ENCODE measurements at regions not wholly inside any gene's neighbourhood (a gene's known extent, or its start where the extent isn't known, plus 50 kb on each side); places are given as distances from the start of the nearest gene placed in this dataset.
"Not testable (repeated sequence)": the region's sequence is repeated elsewhere in the genome, so short reads cannot be mapped to it uniquely, and the experiment has no call there.

DNA sequence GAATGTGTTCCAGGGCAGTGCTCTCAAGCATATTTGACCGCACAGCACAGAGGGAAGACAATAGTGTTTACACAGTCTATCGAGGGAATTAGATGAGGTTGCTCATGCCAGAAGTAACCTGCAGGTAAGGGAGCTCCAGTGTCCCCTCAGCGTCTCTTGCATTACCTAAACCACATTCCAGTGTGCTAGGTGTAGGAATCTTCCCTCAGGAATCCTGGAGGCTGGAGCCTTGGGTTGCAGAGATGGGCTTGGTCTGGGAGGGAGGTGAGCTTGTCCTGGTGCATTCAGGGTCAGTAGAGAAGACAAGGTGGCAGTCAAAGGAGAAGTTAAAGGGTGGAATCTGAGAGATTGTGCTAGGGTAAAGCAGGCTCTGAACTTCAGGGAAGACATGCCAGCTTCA lies 56.3 kb downstream of the SOX14 start:
- no peak for DNase-seq

DNA sequence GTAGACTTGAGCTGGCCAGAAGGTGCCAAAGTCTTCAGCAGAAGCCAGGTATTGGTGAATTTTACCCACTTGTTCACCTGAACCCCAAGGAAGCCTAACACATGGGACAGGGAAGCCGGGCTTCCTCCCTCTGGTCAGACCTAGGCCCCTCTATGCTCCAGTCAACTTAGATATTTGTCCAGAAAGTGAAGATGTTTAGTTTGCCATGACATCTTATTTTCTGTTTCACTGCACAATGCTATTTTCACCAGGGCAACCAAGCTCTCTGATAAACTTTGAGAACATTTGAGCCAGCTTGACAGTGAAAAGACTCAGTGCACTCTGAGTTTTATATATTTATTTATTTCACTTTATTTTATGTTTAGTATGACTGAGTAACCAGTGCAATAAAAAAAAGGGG lies 71.0 kb downstream of the SOX14 start:
- no peak for DNase-seq

- no peak for DNase-seq
Observed at GRCh38 chr3:137845194-137845593, 81.1 kb downstream of the SOX14 start.

- no peak for DNase-seq
Observed at GRCh38 chr3:137845666-137846065, 81.6 kb downstream of the SOX14 start.

- DNase-seq, result no peak
Observed at GRCh38 chr3:137852391-137852830, 88.3 kb downstream of the SOX14 start.

- DNase-seq, result no peak
Observed at GRCh38 chr3:137854533-137855261, 90.6 kb downstream of the SOX14 start.

- no peak for DNase-seq
Observed at GRCh38 chr3:137866001-137866400, 101.9 kb downstream of the SOX14 start.

DNA sequence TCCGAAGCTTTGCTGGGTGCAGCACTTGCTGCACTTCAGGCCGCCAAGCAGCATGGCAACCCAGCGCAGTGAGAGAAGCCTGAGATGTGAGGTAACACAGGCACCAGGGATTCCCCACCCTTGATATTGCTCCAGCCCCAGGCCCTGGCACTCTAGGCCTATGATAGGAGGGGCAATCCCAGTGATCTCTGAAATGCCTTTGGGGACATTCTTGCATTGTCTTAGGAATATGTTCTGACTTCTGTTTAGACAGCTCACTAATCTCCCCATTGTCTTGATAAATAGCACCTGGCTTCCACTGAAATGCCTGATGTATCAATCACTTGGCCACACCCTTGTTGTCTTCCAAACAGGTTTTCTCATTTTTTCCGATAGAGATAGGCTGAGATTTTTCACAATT lies 102.8 kb downstream of the SOX14 start:
- no peak for DNase-seq

- no peak for DNase-seq
Observed at GRCh38 chr3:137867611-137868010, 103.5 kb downstream of the SOX14 start.

DNA sequence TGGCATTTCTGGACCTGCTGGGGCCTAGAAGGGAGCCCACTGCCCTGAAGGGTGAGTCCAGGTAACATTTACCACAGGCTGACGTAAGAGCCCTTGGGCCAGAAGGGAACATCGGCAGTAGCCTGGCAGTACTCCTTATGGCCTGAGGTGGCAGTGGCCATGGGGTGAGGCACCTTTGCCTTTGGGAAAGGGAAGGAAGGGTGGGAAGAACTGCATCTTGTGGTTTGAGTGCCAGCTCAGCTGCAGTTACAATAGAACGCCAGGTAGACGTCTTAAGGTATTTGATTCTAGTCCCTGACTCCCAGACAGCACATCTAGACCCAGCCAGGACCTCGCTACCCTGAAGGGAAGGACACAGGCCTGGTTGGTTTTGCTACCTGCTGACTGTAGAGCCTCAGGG lies 104.9 kb downstream of the SOX14 start:
- no peak for DNase-seq

DNA sequence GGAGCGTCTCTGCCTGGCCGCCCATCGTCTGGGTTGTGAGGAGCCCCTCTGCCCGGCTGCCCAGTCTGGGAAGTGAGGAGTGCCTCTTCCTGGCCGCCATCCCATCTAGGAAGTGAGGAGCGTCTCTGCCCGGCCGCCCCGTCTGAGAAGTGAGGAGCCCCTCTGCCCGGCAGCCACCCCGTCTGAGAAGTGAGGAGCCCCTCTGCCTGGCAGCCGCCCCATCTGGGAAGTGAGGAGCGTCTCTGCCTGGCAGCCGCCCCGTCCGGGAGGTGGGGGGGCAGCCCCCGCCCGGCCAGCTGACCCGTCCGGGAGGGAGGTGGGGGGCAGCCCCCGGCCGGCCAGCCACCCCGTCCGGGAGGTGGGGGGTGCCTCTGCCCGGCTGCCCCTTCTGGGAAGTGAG lies 108.5 kb downstream of the SOX14 start:
- not testable (repeated sequence) for DNase-seq

DNA sequence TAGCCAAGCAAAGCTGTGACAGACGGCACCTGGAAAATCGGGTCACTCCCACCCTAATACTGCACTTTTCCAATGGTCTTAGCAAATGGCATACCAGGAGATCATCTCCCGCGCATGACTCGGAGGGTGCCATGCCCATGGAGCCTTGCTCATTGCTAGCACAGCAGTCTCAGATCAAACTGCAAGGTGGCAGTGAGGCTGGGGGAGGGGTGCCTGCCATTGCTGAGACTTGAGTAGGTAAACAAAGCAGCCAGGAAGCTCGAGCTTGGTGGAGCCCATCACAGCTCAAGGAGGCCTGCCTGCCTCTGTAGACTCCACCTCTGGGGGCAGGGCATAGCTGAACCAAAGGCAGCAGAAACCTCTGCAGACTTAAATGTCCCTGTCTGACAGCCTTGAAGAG lies 113.1 kb upstream of the CLDN18 start:
- DNase-seq, result not testable (repeated sequence)

- no peak for DNase-seq
Observed at GRCh38 chr3:137906985-137907649, 102.8 kb upstream of the CLDN18 start.

- no peak for DNase-seq
Observed at GRCh38 chr3:137924628-137925027, 85.3 kb upstream of the CLDN18 start.

GRCh38 chr3:137925080-137925479 lies 84.9 kb upstream of the CLDN18 start:
- no peak for DNase-seq

GRCh38 chr3:137926991-137927390 lies 83.0 kb upstream of the CLDN18 start:
- DNase-seq, result no peak

- DNase-seq, result no peak
Observed at GRCh38 chr3:137930976-137931375, 79.0 kb upstream of the CLDN18 start.

DNA sequence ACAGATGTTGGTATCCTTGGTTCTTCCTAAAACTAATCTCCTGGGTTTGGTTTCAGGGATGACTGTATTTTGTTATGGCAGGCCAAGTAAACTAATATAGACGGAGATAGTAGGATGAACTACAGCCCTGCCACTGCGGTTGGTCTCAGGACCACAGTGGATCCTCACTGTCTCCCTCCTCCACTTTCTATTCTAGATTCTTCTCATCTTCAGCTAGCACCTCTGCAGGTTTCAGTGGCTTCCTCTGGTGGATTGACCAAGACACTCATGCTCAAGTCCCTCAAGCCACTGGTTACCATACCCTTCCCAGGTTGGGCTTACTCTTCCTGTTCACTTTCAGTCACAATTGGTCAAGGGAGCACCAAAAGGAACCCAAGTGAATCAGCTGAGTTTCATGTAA lies 71.1 kb upstream of the CLDN18 start:
- DNase-seq, result no peak

DNA sequence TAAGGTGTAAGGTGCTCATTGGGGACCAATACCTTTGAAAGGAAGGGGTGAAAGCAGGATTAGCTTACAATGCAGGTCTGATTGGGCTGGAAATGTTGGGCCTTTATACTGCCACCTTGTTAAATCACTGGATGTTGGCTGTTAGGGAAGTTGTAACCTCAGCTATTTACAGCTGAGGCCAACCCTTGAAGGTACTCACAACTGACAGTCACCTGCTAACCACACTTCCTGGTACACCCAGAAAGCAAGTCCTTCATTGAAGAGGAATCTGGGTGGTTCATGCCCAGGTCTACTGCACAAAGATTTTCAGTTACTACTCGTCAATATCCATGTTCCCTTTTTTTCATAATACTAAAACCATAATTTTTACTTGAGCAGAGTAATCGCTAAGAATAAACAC lies 65.4 kb upstream of the CLDN18 start:
- no peak for DNase-seq

DNA sequence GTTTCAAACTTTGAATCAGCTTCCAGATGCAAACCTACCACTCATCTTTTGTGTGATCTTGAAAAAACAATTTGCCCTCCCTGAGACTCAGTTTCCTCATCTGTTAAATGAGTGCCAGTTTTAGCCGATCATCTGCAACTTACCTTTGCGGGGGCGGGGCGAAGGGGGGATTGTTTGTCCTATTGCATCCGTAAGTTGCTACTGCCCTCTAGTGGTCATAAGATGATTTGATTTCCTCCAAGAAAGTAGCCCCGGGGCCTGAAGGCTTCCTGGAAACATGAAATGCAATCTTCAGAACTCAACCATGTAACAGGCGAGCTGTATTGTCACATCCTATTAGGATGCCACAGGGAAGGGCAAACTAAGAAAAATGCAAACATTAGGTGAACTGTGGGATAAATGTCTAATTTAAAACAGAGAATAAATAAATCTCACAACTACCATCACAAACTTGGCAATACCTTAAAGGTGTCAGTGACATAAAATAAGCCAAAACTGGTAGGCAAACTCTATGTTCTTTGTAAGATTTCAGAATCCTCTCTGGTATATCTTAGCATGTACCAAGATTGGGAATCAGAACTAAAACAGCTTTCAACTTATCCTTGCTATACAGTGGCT lies 63.5 kb upstream of the CLDN18 start:
- peak; percentile 63 to 77 for DNase-seq

GRCh38 chr3:137947117-137947516 lies 62.8 kb upstream of the CLDN18 start:
- no peak for DNase-seq

DNA sequence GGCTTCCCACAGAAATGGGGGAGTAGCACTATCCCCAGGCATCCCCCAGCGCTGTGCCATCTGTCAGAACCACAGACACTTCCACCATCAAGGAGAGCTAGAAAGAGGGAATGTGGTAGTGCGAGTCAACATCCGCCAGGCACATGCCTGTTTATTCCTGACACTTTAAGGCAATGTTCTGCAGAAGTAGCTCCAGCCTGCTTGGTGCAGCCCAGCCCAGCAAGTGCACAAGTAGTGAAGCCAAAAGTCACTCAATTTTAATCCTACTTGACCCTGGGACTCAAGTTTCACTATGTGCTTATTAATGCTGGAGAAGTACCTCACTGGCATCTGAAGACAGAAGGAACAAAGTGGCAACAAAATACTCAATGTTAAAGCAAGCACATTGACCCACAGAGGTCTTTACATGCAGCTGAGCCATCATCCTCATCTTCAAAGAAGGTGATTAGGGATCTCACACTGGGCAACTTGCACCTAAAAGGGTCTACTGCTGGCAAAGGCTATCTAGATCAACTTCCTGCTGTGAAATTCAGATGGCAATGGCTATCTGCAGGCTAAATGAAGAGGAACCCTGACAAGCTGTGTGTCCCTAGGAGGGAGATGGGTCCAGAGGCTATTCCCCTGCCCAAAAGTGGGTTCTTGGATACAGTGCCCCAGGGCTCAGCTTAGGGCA lies 61.4 kb upstream of the CLDN18 start:
- DNase-seq, result no peak

GRCh38 chr3:137958636-137959035 lies 51.3 kb upstream of the CLDN18 start:
- no peak for DNase-seq

All from SHP77 (cell line).